ENCODE measurements at regions not wholly inside any gene's neighbourhood (a gene's known extent, or its start where the extent isn't known, plus 50 kb on each side); places are given as distances from the start of the nearest gene placed in this dataset.

DNA sequence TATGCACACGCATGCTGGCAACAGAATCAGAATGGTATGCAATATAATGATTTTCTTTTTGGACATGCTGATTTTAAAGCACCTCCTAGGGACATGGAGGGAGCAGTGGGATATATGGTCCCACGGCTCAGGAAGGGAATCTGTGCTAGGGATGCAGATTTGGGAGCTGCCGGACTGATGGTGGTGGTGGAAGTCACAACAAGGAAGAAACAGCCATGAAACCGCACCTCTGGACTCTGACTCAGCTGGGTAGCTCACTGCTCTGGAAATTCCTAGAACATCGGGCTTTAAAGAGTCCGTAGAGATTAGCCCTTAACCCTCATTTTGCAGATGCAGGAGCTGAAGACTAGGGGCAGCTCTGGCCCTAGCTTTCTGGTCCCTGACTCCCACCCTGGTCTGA lies 364.3 kb upstream of the KLHL29 start:
- TF ChIP-seq MAFK (IDR thresholded peaks at IDR 0.05; ENCODE audit: partially characterized antibody) (no peak), POLR2A (IDR thresholded peaks at IDR 0.05; ENCODE audit: low read length) (no peak), CEBPB (IDR thresholded peaks at IDR 0.05) (no peak), FOSL2 (IDR thresholded peaks at IDR 0.05) (no peak), FOSL2 (CRISPR knock-in tag; IDR thresholded peaks at IDR 0.05) (no peak), SMC3 (IDR thresholded peaks at IDR 0.05) (no peak), KDM1A (IDR thresholded peaks at IDR 0.05; ENCODE audit: low read depth) (no peak), RFX5 (IDR thresholded peaks at IDR 0.05) (no peak), HDAC2 (IDR thresholded peaks at IDR 0.05) (no peak)
- TF ChIP-seq, protein P1, sequence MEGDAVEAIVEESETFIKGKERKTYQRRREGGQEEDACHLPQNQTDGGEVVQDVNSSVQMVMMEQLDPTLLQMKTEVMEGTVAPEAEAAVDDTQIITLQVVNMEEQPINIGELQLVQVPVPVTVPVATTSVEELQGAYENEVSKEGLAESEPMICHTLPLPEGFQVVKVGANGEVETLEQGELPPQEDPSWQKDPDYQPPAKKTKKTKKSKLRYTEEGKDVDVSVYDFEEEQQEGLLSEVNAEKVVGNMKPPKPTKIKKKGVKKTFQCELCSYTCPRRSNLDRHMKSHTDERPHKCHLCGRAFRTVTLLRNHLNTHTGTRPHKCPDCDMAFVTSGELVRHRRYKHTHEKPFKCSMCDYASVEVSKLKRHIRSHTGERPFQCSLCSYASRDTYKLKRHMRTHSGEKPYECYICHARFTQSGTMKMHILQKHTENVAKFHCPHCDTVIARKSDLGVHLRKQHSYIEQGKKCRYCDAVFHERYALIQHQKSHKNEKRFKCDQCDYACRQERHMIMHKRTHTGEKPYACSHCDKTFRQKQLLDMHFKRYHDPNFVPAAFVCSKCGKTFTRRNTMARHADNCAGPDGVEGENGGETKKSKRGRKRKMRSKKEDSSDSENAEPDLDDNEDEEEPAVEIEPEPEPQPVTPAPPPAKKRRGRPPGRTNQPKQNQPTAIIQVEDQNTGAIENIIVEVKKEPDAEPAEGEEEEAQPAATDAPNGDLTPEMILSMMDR (IDR thresholded peaks at IDR 0.05), result no peak
- TF ChIP-seq, protein P2, sequence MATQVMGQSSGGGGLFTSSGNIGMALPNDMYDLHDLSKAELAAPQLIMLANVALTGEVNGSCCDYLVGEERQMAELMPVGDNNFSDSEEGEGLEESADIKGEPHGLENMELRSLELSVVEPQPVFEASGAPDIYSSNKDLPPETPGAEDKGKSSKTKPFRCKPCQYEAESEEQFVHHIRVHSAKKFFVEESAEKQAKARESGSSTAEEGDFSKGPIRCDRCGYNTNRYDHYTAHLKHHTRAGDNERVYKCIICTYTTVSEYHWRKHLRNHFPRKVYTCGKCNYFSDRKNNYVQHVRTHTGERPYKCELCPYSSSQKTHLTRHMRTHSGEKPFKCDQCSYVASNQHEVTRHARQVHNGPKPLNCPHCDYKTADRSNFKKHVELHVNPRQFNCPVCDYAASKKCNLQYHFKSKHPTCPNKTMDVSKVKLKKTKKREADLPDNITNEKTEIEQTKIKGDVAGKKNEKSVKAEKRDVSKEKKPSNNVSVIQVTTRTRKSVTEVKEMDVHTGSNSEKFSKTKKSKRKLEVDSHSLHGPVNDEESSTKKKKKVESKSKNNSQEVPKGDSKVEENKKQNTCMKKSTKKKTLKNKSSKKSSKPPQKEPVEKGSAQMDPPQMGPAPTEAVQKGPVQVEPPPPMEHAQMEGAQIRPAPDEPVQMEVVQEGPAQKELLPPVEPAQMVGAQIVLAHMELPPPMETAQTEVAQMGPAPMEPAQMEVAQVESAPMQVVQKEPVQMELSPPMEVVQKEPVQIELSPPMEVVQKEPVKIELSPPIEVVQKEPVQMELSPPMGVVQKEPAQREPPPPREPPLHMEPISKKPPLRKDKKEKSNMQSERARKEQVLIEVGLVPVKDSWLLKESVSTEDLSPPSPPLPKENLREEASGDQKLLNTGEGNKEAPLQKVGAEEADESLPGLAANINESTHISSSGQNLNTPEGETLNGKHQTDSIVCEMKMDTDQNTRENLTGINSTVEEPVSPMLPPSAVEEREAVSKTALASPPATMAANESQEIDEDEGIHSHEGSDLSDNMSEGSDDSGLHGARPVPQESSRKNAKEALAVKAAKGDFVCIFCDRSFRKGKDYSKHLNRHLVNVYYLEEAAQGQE (IDR thresholded peaks at IDR 0.05), result no peak
- TF ChIP-seq, protein P3, sequence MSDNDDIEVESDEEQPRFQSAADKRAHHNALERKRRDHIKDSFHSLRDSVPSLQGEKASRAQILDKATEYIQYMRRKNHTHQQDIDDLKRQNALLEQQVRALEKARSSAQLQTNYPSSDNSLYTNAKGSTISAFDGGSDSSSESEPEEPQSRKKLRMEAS (IDR thresholded peaks at IDR 0.05), result no peak
